Erythroblast (primary cell): ENCODE measurements at regions not wholly inside any gene's neighbourhood (a gene's known extent, or its start where the extent isn't known, plus 50 kb on each side); places are given as distances from the start of the nearest gene placed in this dataset.

Source experiments
- GATA1 ChIP-seq: IDR thresholded peaks from 2 replicates; pipeline ENCODE4 v1.6.1; 2011; ENCODE audit warnings: low read depth, mild to moderate bottlenecking, control low read depth, low read length, moderate library complexity
- POLR2A ChIP-seq: IDR thresholded peaks from 2 replicates; pipeline ENCODE4 v1.6.1; 2011; ENCODE audit warnings: mild to moderate bottlenecking, low read length

DNA sequence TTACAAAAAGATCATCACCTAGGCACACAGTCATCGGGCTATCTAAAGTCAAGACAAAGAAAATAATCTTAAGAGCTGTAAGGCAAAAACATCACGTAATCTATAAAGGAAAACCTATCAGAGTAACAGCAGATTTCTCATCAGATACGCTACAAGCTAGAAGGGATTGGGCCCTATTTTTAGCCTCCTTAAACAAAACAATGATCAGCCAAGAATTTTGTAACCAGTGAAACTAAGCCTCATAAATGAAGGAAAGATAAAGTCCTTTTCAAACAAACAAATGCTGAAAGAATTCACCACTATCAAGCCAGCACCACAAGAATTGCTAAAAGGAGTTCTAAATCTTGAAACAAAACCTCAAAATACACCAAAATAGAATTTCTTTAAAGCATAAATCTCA lies 191.6 kb upstream of the BMP4 start:
- TF ChIP-seq POLR2A (no peak), GATA1 (no peak)
